Left hindlimb (tissue), 1 donor: ENCODE measurements at regions not wholly inside any gene's neighbourhood (a gene's known extent, or its start where the extent isn't known, plus 50 kb on each side); places are given as distances from the start of the nearest gene placed in this dataset.

Experiments used
- DNase-seq: peaks from one replicate; pipeline ENCODE4 v3.0.0-alpha.2; 2018

DNA sequence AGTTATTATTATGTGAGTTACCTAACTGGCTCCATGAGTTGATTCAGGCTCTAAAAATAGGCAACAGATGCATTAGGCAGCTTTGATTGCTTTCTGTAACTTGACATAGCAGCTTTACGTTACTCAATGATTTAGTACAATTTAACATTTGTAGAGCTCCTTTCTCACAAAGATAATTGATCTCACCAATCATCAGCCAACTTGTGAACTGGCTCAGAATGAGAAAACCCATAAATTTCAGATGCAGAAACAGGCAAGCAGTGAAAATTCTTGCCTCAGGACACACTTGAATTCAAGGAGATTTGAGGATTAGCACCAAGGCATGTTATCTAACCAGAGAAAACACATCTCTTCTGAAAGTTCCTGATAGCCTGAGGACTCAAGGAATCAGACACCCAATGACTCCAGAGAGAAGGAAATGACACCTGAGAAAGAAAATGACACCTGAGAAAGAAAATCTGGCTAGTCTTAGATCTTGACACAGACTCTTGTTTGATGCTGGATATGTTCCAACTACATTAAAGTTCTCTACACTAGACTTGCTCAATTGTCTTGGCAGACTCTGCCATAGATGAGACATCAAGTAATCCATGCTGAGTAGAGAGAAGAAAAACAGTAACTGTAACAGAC is 315.1 kb upstream of the CBLB start:
- no peak for DNase-seq

GRCh38 chr3:106184540-106185457 is 316.0 kb upstream of the CBLB start:
- DNase-seq: no peak

DNA sequence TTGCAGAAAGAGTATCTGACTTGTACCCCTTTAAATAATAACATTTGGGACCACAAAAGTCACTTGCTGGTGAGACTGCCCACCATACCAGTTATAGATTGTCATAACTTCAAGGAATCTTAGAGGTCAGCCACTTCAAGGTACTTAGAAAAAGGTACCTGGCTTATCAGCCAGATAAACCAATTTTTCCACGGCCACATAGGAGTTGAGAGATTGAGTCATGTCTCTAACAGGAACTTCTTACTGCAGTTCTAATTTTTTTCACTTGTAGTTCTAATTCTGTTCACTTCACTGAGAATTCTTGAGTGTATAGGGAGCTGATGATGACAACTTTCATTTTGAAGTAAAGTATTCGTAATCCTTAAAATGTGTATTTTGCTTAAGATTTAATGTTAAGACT is 317.1 kb upstream of the CBLB start:
- no peak for DNase-seq

GRCh38 chr3:106190296-106190695 is 321.5 kb upstream of the CBLB start:
- no peak for DNase-seq

GRCh38 chr3:106191211-106191610 is 322.4 kb upstream of the CBLB start:
- DNase-seq: no peak

- DNase-seq: no peak
Measured at GRCh38 chr3:106191913-106192312, 323.1 kb upstream of the CBLB start.

DNA sequence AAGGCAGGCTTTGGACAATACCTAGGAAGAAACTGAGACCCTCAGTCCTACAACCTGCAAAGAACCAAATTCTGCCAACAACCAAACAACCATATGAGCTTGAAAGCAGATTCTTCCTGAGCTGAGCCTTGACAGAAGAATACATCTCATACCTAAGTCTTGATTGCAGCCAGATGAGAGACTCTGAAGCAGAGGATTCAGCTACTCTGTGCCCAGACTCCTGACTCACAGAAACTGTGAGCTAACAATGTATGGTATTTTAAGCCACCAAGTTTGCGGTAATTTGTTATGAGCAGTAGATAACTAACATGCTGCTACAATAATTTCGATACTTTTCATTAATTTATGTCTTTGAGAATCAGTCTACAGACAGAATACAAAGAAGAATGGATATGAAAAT is 325.1 kb upstream of the CBLB start:
- no peak for DNase-seq

DNA sequence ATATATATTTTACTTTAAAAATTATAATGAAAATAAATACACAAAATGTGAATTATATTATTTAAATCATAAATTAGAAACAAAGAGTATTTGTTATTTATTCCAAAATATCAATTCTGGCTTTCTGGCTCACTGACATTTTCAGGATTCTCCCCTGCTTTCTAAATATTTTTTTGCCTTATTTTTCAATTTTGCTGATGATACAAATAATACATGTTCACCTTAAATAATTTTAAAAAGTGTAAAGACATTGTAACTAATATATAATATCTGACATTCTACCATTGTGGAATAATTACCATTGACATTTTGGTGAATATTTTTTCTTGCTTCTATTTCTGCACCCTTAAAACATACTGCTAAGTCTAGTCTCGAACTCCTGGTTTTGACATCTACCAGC is 325.9 kb upstream of the CBLB start:
- DNase-seq: no peak

GRCh38 chr3:106197532-106198194 is 328.9 kb upstream of the CBLB start:
- no peak for DNase-seq

DNA sequence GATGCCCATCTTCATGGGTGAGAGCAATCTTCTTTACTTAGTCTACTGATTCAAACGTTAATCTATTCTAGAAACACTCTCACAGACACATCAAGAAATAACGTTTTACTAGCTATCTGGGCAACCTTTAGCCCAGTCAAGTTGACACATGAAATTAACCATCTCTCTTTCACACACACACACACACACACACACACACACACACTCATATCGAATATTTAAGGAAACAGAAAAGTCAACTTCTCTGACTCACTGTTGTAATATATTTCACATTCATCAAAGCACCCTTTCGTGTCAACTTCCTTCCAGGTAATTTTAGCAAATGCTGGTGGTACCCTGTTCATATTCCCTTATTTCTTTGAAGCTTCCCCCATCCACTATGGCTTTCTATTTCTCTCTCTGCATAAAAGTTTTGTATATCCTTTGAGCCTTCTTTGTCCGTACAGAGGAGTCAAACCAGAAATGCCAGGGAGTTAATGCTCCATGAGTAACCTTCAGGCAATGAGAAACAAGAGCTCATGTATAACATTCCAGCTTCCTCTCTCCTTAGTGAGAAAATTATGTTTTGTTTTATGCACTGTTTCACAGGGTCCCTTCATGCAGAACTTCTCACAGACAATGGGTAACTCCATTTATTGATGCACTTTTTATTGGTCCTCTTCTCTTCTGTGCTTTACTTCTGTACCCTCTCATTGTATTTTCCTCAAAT is 335.5 kb upstream of the CBLB start:
- DNase-seq: no peak

DNA sequence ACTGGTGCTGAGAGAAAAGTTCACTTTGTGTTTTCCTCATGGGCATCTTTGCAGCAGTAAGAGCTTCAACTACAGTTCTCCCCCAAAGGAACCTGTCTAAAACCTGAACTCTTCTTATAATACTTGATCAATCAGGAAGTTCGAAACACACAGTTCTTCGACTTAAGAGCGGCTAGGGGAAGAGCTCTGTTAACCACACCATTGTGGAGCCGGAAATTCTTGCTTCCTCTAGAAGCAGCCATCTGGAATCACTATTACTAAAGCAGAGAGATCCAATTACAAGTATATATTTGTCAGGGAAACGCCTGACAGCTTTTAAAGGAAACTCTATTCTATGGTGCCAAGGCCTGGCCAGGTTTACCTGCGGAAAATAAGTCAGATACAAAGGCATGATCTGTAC is 337.3 kb upstream of the CBLB start:
- peak; percentile 38 for DNase-seq

GRCh38 chr3:106206613-106207012 is 337.8 kb upstream of the CBLB start:
- no peak for DNase-seq

- no peak for DNase-seq
Measured at GRCh38 chr3:106208251-106208650, 339.4 kb upstream of the CBLB start.

DNA sequence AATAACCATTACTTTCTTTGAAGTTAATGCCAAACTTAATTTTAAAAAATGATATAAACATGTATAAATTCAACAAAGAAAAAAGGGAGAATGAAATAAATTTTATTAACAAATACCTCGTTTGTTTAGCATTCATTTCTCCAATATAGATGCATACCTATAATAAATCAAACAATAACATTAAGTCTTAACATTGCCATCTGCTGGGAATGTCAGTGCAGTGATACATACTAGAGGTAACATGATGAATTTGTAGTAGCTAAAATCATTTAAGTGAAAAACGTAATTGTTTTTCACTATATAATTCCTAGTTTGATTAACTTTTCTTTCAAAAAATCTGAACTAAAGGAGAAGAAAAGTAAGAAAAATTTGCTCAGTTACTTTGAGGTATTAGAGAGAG is 340.2 kb upstream of the CBLB start:
- no peak for DNase-seq

DNA sequence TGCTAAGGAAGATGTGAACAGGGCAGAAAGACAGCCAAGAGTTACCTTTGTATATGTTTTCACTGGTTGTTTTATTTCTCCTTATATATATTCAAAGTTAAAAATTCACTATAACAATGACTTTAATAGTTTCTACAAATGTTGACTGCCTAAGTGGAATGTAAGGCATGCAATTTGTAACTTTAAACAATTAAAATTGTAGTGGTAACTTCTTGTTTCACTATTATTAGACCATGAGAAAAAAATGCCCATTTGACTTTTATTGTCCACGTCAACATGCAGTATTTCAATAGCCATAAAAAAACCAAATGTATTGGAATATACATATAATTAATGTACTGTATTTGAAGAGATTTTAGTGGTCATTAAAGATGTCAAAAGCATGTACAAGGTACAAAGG is 340.7 kb upstream of the CBLB start:
- no peak for DNase-seq

DNA sequence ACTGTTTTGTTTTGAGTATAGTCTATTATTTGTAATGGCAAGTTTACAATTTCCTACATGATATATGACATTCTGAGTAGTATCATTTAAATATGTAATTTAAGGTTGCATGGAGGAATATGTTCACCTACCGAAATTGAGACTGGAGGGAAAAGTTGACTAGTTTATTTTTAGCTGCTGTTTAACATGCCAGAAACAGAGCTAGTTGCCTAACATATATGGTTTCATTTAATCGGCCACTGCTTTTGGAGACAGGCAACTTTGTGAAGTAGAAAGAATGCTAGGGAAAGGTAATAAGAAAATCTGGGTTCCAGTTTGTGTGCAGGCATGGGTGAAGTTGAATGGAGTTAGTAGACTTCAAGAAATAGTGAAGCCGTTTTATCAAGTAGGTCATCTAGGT is 342.1 kb upstream of the CBLB start:
- DNase-seq: no peak

- no peak for DNase-seq
Measured at GRCh38 chr3:106212665-106213222, 343.9 kb upstream of the CBLB start.

DNA sequence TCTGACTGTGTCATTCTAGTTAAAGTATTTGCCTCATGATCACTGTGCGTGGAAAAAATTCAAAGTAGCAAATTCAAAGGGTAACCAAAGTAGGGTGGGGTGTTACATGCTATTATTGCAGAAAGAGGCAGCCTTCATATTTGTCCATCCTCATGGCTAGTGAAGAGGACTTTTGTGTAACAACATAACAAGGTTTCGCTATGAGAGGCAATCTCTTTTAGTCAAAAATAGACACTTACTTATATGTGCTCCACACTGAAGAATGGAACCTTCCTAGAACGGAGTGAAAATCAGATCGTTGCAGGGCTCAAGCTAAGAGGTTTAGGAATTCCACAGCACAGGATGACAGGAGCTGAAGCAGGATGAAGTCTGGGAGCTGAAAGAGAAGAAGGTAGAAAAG is 345.1 kb upstream of the CBLB start:
- no peak for DNase-seq

DNA sequence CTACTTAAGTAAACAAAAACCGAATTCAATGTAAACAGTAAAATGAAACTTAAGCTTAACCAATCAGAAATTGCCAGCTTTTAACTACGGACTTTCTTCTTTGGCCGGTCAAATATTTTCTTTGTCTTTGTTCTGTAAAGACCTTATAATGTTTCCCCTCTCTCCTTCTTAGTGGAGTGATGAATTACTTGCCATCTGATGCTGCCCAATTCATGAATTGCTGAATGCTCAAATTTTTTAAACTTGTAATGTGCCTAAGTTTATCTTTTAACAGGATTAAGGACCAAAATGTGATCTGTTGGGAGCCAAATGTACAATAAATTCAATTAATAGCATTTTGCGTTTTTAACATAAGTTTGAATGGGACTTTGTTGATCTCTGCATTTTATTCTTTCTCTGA is 345.8 kb upstream of the CBLB start:
- no peak for DNase-seq

GRCh38 chr3:106215047-106215446 is 346.2 kb upstream of the CBLB start:
- no peak for DNase-seq

- DNase-seq: no peak
Measured at GRCh38 chr3:106217745-106218144, 348.9 kb upstream of the CBLB start.

GRCh38 chr3:106227068-106227467 is 358.3 kb upstream of the CBLB start:
- DNase-seq: no peak

GRCh38 chr3:106228271-106228670 is 359.5 kb upstream of the CBLB start:
- DNase-seq: no peak
